H1 (cell line): ENCODE measurements at regions not wholly inside any gene's neighbourhood (a gene's known extent, or its start where the extent isn't known, plus 50 kb on each side); places are given as distances from the start of the nearest gene placed in this dataset.

Source experiments
- CTCF ChIA-PET: fragments of 300-600 bp; sonication (Branson Sonifier 250); formaldehyde crosslinking; loops from one replicate; lab custom pipeline; 2021; ENCODE audit not compliant: partially characterized antibody; lab: Charles Lee
- POLR2A ChIA-PET: fragments of 300-600 bp; sonication (Branson Sonifier 250); formaldehyde crosslinking; loops from one replicate; lab custom pipeline; 2021; ENCODE audit warnings: inconsistent platforms; ENCODE audit not compliant: partially characterized antibody; lab: Charles Lee
- DNase-seq, 2 experiments: peaks; one replicate each; pipeline versions ENCODE4 v3.0.0 to v3.0.0-alpha.2; 2010 to 2022; ENCODE audit warnings: low spot score in 2 of 2, low read depth in 1 of 2, mixed read lengths in 1 of 2
- FAIRE-seq: peaks from 2 replicates; lab custom pipeline; 2011; peaks lifted over from hg19 to GRCh38; lab: Jason Lieb, UNC
- H2AFZ ChIP-seq: 2 replicates; pipeline ENCODE4 v1.8.1; 2012; ENCODE audit warnings: low read length, inconsistent platforms
- H2AK5ac ChIP-seq: 2 replicates; pipeline ENCODE4 v1.6.1; 2013; ENCODE audit warnings: low read depth, low read length
- H2BK120ac ChIP-seq: replicated peaks from 2 replicates; pipeline ENCODE3; 2013; ENCODE audit warnings: low read depth, low read length, inconsistent platforms
- H2BK12ac ChIP-seq: 2 replicates; pipeline ENCODE4 v1.6.1; 2013; ENCODE audit warnings: low read depth, low read length
- H2BK15ac ChIP-seq: 2 replicates; pipeline ENCODE4 v1.6.1; 2013; ENCODE audit warnings: low read length
- H2BK20ac ChIP-seq: 2 replicates; pipeline ENCODE4 v1.6.1; 2013; ENCODE audit warnings: low read length
- H2BK5ac ChIP-seq: 2 replicates; pipeline ENCODE4 v1.6.1; 2013; ENCODE audit warnings: low read depth, low read length
- H3K14ac ChIP-seq: 2 replicates; pipeline ENCODE4 v1.6.1; 2013; ENCODE audit warnings: inconsistent platforms; ENCODE audit not compliant: insufficient read length
- H3K18ac ChIP-seq: 2 replicates; pipeline ENCODE4 v1.6.1; 2013; ENCODE audit warnings: low read length; ENCODE audit errors: extremely low read depth
- H3K23ac ChIP-seq: 2 replicates; pipeline ENCODE4 v1.6.1; 2013; ENCODE audit warnings: inconsistent platforms; ENCODE audit not compliant: insufficient read length
- H3K23me2 ChIP-seq: 2 replicates; pipeline ENCODE4 v1.6.1; 2013; ENCODE audit warnings: low read depth, low read length
- H3K27ac ChIP-seq: 2 replicates; pipeline ENCODE4 v1.6.1; 2011; ENCODE audit warnings: low read depth, low read length, inconsistent platforms
- H3K27me3 ChIP-seq, 4 experiments: replicated peaks in 1 of 4; 1 replicate in 1 of 4; 2 replicates in 3 of 4; pipeline versions ENCODE4 v1.6.1 to v1.8.1; 2011 to 2013; ENCODE audit warnings: low read length in 3 of 4, mild to moderate bottlenecking in 3 of 4, inconsistent platforms in 2 of 4, mixed read lengths in 2 of 4, moderate library complexity in 1 of 4; ENCODE audit not compliant: control insufficient read depth in 3 of 4, insufficient read depth in 3 of 4; ENCODE audit errors: extremely low read depth in 1 of 4
- H3K36me3 ChIP-seq, 4 experiments: 2 replicates each; pipeline versions ENCODE4 v1.6.1 to v1.8.1; 2011 to 2013; ENCODE audit warnings: mild to moderate bottlenecking in 4 of 4, low read length in 3 of 4, moderate library complexity in 2 of 4, control low read depth in 1 of 4, inconsistent platforms in 1 of 4; ENCODE audit not compliant: insufficient read depth in 4 of 4, control insufficient read depth in 2 of 4
- H3K4ac ChIP-seq: replicated peaks from 2 replicates; pipeline ENCODE3; 2013; ENCODE audit warnings: low read length, low read depth, mixed read lengths, inconsistent platforms; ENCODE audit not compliant: insufficient read length
- H3K4me1 ChIP-seq, 4 experiments: replicated peaks in 1 of 4; 1 replicate in 1 of 4; 2 replicates in 3 of 4; pipeline versions ENCODE4 v1.6.1 to v1.8.1; 2011 to 2013; ENCODE audit warnings: low read length in 3 of 4, inconsistent platforms in 2 of 4, mixed read lengths in 1 of 4; ENCODE audit not compliant: insufficient read depth in 4 of 4, control insufficient read depth in 3 of 4
- H3K4me2 ChIP-seq, 2 experiments: 2 replicates each; pipeline versions ENCODE4 v1.6.1 to v1.8.1; 2011 to 2013; ENCODE audit warnings: low read depth in 2 of 2, low read length in 2 of 2, control low read depth in 1 of 2, inconsistent platforms in 1 of 2, mild to moderate bottlenecking in 1 of 2; ENCODE audit not compliant: insufficient read depth in 1 of 2
- H3K4me3 ChIP-seq, 4 experiments: fragments of 200-600, 300-600 bp in 1 of 4; sonication (generic), shearing (Covaris generic), sonication (Bioruptor Twin) in 1 of 4; 2 replicates each; pipeline versions ENCODE4 v1.5.1 to v1.8.1; 2011 to 2016; ENCODE audit warnings: low read length in 4 of 4, low read depth in 3 of 4, control low read depth in 2 of 4, inconsistent platforms in 2 of 4, mild to moderate bottlenecking in 2 of 4, mixed read lengths in 1 of 4, moderate library complexity in 1 of 4; ENCODE audit not compliant: insufficient read depth in 2 of 4; ENCODE audit errors: extremely low read depth in 1 of 4
- H3K56ac ChIP-seq: replicated peaks from 2 replicates; pipeline ENCODE3; 2013; ENCODE audit warnings: low read depth, mild to moderate bottlenecking, mixed read lengths, low read length, inconsistent platforms; ENCODE audit not compliant: insufficient read length
- H3K79me1 ChIP-seq: 2 replicates; pipeline ENCODE4 v1.6.1; 2013; ENCODE audit warnings: low read depth, low read length, control low read depth
- H3K79me2 ChIP-seq, 2 experiments: 2 replicates each; pipeline versions ENCODE4 v1.6.1 to v1.8.1; 2012 to 2013; ENCODE audit warnings: low read length in 2 of 2, mild to moderate bottlenecking in 2 of 2, inconsistent platforms in 1 of 2; ENCODE audit not compliant: insufficient read depth in 2 of 2, control insufficient read depth in 1 of 2
- H3K9ac ChIP-seq, 4 experiments: replicated peaks in 1 of 4; 1 replicate in 1 of 4; 2 replicates in 3 of 4; pipeline versions ENCODE4 v1.6.1 to v1.8.1; 2011 to 2013; ENCODE audit warnings: low read depth in 3 of 4, low read length in 3 of 4, control low read depth in 2 of 4, mild to moderate bottlenecking in 2 of 4, moderate library complexity in 2 of 4, inconsistent platforms in 1 of 4; ENCODE audit errors: extremely low read depth in 1 of 4
- H3K9me3 ChIP-seq, 2 experiments: 2 replicates each; pipeline versions ENCODE4 v1.6.1 to v1.8.1; 2012 to 2013; ENCODE audit warnings: mild to moderate bottlenecking in 2 of 2, moderate library complexity in 2 of 2, control low read depth in 1 of 2, inconsistent platforms in 1 of 2, low read depth in 1 of 2, low read length in 1 of 2, mixed read lengths in 1 of 2; ENCODE audit not compliant: insufficient read depth in 2 of 2
- H4K20me1 ChIP-seq, 2 experiments: replicated peaks in 1 of 2; 2 replicates each; pipeline versions ENCODE3 to v1.8.1; 2011 to 2013; ENCODE audit warnings: inconsistent platforms in 2 of 2, low read length in 2 of 2, mild to moderate bottlenecking in 1 of 2; ENCODE audit not compliant: insufficient read depth in 2 of 2, control insufficient read depth in 1 of 2
- H4K5ac ChIP-seq: 2 replicates; pipeline ENCODE4 v1.6.1; 2013; ENCODE audit warnings: low read length, low read depth, mixed read lengths, inconsistent platforms; ENCODE audit not compliant: insufficient read length
- H4K8ac ChIP-seq: 2 replicates; pipeline ENCODE4 v1.8.0; 2013; ENCODE audit warnings: mild to moderate bottlenecking, moderate library complexity, low read length, inconsistent platforms; ENCODE audit not compliant: insufficient read depth; ENCODE audit errors: extremely low read depth
- H4K91ac ChIP-seq: replicated peaks from 2 replicates; pipeline ENCODE3; 2013; ENCODE audit warnings: low read length, mixed read lengths, inconsistent platforms; ENCODE audit not compliant: insufficient read length
- ASH2L ChIP-seq: fragments of 200-600, 300-600 bp; sonication (generic); IDR thresholded peaks from one replicate; pipeline ENCODE4 v1.7.1; 2017; ENCODE audit warnings: low read length
- ATF2 ChIP-seq: IDR thresholded peaks from 2 replicates; pipeline ENCODE4 v1.6.1; 2012; ENCODE audit warnings: low read length, inconsistent platforms
- CHD1 ChIP-seq: IDR thresholded peaks from 2 replicates; pipeline ENCODE4 v1.6.1; 2012; ENCODE audit warnings: low read depth, low read length, improper control_type of control experiment
- HDAC2 ChIP-seq, 2 experiments: fragments of 300-600 bp in 1 of 2; sonication (generic) in 1 of 2; IDR thresholded peaks; 2 replicates each; pipeline ENCODE4 v1.6.1; 2011 to 2012; ENCODE audit warnings: low read depth in 2 of 2, low read length in 2 of 2, mild to moderate bottlenecking in 2 of 2, moderate library complexity in 2 of 2, borderline replicate concordance in 1 of 2, inconsistent platforms in 1 of 2
- KDM5A ChIP-seq: fragments of 200-600 bp; IDR thresholded peaks from 2 replicates; pipeline ENCODE4 v1.7.1; 2012; ENCODE audit warnings: mild to moderate bottlenecking, low read length, inconsistent platforms, mixed read lengths
- NANOG ChIP-seq: IDR thresholded peaks from 2 replicates; pipeline ENCODE4 v1.6.1; 2011; ENCODE audit warnings: low read length, low read depth, mild to moderate bottlenecking, inconsistent platforms; ENCODE audit not compliant: insufficient read depth, poor library complexity, severe bottlenecking
- SIX5 ChIP-seq: IDR thresholded peaks from 2 replicates; pipeline ENCODE4 v1.6.1; 2011; ENCODE audit warnings: mild to moderate bottlenecking, low read depth, low read length
- SP1 ChIP-seq: IDR thresholded peaks from 2 replicates; pipeline ENCODE4 v1.6.1; 2011; ENCODE audit warnings: low read depth, low read length
- SUZ12 ChIP-seq: fragments of 200-600 bp; sonication (generic); IDR thresholded peaks from 2 replicates; pipeline ENCODE4 v1.6.1; 2012; ENCODE audit warnings: mild to moderate bottlenecking, inconsistent platforms, low read length, moderate library complexity, mixed read lengths
- WGBS, 2 experiments: shearing (Covaris generic) in 1 of 2; methylation state at CpG; one replicate each; pipeline versions ENCODE4 v1.1.6 to v1.1.7; 2013 to 2015; ENCODE audit warnings: low lambda C conversion rate in 2 of 2, mixed read lengths in 2 of 2, inconsistent platforms in 1 of 2, low coverage in 1 of 2, missing lambda C conversion rate in 1 of 2; ENCODE audit not compliant: insufficient replicate concordance in 2 of 2, insufficient coverage in 1 of 2, insufficient read length in 1 of 2; ENCODE audit errors: extremely low coverage in 1 of 2, missing lambda C conversion rate in 1 of 2; 5-methylcytosine and 5-hydroxymethylcytosine counted together

GRCh38 chr18:2217356-2217755, 353.9 kb downstream of the METTL4 start:
- Histone ChIP-seq H3K4me1 (no peaks in the 10 kb centered on the region), H3K9me3 (no peaks in the 10 kb centered on the region), H3K14ac (no peak overlapping the region), H3K36me3 (no peaks in the 10 kb centered on the region), H3K79me2 (no peaks in the 10 kb centered on the region), H4K5ac (no peak overlapping the region), H4K20me1 (no peaks in the 10 kb centered on the region), H3K4me3 (no peak overlapping the region), H3K23me2 (no peaks in the 10 kb centered on the region), H3K79me1 (no peaks in the 10 kb centered on the region), H3K23ac (no peak overlapping the region), H3K27ac (no peak overlapping the region), H2AK5ac (no peak overlapping the region), H4K8ac (no peak overlapping the region), H3K4ac (no peak overlapping the region), H3K4me2 (no peak overlapping the region), H2BK12ac (no peak overlapping the region), H2BK20ac (no peak overlapping the region), H2BK120ac (no peak overlapping the region), H2BK15ac (no peak overlapping the region), H3K18ac (no peak overlapping the region), H3K9ac (no peak overlapping the region), H2AFZ (no peak overlapping the region), H3K27me3 (no peaks in the 10 kb centered on the region), H3K56ac (no peak overlapping the region), H2BK5ac (no peak overlapping the region), H4K91ac (no peak overlapping the region)
- DNase-seq = no peak
- FAIRE-seq = no peak
- TF ChIP-seq CHD1 (no peak), NANOG (no peak), ATF2 (no peak), SUZ12 (no peak), KDM5A (no peak), SP1 (no peak), ASH2L (no peak), HDAC2 (IDR thresholded peaks at IDR 0.05; ENCODE audit: borderline replicate concordance in 1 of 2, low read depth in 2 of 2, low read length in 2 of 2) (no peak), SIX5 (no peak)
- ChIA-PET POLR2A (no interaction called here), CTCF (interaction anchor here (0.6 to 1.0 kb wide), 2 partner anchors 10 to 22 kb away, joined by 3 to 4 read pairs; no protein-coding TSS in a partner anchor)
- 97% methylated on average over 2 of the region's 2 CpGs; no CpG with 5 or more reads in 1 of the 2 experiments for WGBS, 2 experiments
